ENCODE measurements at regions not wholly inside any gene's neighbourhood (a gene's known extent, or its start where the extent isn't known, plus 50 kb on each side); places are given as distances from the start of the nearest gene placed in this dataset.

DNA sequence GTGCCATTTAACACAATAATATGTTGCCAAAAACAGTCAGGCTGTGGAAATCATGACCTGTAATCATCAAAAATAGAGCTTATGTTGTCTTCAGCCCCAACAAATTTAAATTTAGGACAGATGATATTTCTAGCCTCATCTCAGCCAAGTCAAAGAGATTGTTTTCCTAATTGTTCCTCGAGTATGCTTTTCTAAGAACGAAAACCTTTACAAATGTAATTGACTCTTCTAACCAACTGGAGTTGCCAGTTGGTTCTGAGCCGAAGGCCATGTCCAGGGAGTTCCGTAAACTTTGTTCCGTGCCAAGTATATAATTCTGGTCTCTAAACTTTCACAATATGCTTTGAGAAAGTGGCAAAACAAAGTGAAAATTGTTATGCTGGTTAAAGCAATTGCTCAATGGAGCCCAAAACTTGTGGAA is 160.8 kb downstream of the CEMIP2 start:
- no peak for TF ChIP-seq CTCF (conservative IDR thresholded peaks at IDR 0.05)
- TF ChIP-seq ZFX (IDR thresholded peaks at IDR 0.05): no peak
